GM12864 (cell line): ENCODE measurements at regions not wholly inside any gene's neighbourhood (a gene's known extent, or its start where the extent isn't known, plus 50 kb on each side); places are given as distances from the start of the nearest gene placed in this dataset.

Experiments used
- DNase-seq: peaks from one replicate; pipeline ENCODE4 v3.0.0-alpha.2; 2011; ENCODE audit warnings: low read depth
- H3K4me3 ChIP-seq: 2 replicates; pipeline ENCODE4 v1.5.1; 2011; ENCODE audit warnings: mild to moderate bottlenecking, low read depth, low read length, control low read depth
- TF ChIP-seq, protein P1 (sequence below): IDR thresholded peaks from 2 replicates; pipeline ENCODE4 v1.5.1; 2011; ENCODE audit warnings: low read depth, mild to moderate bottlenecking, moderate library complexity, low read length, control low read depth, inconsistent platforms; ENCODE audit errors: missing control alignments

DNA sequence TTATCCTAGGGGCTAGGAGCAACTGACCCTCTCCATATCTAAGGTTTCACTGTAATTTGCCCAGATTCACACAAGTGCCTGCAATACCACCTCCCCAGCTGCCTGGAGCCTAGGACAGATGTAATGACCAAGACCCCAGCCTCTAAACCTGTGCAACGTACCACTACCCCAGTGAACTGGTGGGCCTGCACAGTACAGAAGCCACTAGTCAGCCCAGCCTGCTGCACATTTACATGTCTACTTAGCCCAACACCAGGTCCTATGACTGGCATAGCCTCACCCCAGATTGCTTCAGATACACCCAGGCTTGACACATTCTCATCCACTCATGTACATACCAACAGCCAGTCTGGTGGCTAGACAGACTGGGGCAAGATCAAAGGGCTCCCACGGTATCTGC, 1336.6 kb downstream of the BRINP3 start:
- DNase-seq: no peak
- TF ChIP-seq, protein P1, sequence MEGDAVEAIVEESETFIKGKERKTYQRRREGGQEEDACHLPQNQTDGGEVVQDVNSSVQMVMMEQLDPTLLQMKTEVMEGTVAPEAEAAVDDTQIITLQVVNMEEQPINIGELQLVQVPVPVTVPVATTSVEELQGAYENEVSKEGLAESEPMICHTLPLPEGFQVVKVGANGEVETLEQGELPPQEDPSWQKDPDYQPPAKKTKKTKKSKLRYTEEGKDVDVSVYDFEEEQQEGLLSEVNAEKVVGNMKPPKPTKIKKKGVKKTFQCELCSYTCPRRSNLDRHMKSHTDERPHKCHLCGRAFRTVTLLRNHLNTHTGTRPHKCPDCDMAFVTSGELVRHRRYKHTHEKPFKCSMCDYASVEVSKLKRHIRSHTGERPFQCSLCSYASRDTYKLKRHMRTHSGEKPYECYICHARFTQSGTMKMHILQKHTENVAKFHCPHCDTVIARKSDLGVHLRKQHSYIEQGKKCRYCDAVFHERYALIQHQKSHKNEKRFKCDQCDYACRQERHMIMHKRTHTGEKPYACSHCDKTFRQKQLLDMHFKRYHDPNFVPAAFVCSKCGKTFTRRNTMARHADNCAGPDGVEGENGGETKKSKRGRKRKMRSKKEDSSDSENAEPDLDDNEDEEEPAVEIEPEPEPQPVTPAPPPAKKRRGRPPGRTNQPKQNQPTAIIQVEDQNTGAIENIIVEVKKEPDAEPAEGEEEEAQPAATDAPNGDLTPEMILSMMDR: no peak
- H3K4me3 ChIP-seq: no peak overlapping the region

DNA sequence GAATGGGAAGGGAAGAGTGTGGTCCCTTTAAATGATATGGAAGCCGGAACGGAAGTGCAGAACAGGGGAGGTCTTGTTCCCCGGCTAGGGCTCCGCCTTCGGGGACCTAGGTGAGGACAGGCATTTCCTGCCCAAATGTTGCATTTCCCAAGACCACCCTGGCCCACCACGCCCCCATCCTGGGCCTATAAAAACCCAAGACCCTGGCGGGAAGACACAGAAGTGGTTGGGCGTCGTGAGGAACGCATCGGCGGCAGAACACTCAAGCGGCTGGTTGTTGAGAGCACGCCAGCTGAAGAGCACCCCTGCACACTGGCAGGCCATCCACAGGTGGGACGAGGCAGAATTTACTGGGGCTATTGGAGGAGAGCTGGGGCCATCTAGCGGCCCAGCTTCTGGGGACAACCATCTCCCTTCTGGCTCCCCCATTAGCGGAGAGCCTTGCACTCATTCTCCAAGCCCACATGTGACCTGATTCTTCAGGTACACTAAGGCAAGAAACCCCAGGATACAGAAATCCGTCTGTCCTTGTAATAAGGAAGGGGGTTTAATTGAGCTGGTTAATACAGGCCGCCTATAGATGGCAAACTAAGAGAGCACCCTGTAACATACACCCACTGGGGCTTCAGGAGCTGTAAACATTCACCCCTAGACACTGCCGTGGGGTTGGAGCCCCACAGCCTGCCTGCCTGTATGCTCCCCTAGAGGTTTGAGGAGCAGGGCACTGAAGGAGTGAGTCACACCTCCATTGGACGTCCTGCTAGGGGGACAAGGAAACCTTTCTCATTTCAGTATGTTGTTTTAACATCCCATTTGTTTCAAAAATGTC, 1327.9 kb downstream of the BRINP3 start:
- TF ChIP-seq, protein P1: no peak
- no peak for DNase-seq
- H3K4me3 ChIP-seq: no peak overlapping the region

DNA sequence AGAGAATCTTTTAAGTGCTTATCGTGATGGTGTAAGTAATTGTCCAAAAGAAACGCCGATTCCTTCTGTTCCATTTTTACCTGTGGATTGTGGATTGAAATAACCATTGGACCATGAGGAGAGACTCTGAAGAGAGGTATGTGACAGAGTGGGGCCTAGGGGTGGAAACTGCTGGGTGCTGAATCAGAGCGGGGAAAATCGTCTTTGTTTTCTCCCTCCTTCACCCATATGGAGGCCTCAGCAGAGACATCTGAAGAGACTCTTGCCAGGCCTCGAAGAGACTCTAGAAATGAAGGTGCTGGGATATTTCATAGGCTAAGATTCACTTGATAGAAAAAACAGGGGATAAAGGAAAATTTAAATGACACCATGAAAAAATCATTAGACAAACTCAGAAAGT, 1327.0 kb downstream of the BRINP3 start:
- DNase-seq: no peak
- no peak overlapping the region for H3K4me3 ChIP-seq
- TF ChIP-seq, protein P1: no peak

DNA sequence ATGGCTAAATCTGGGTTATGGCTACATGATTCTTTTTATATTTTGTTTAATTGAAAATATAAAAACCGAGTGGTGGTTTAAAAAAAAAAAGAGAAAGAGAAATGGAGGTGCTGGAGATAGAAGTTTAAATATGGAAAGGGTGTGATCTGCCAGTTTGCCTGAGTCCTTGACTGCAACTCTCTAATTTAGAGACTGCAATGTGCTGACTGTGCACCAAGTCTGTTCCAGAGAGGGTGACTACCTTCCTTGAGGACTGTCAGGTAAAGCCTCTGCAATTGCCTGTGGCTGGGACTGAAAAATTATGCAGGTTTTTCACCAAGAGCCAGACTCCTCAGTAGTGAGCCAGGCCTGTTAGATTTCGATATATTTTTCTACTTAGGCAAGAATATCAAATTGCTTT, 1326.3 kb downstream of the BRINP3 start:
- DNase-seq: no peak

DNA sequence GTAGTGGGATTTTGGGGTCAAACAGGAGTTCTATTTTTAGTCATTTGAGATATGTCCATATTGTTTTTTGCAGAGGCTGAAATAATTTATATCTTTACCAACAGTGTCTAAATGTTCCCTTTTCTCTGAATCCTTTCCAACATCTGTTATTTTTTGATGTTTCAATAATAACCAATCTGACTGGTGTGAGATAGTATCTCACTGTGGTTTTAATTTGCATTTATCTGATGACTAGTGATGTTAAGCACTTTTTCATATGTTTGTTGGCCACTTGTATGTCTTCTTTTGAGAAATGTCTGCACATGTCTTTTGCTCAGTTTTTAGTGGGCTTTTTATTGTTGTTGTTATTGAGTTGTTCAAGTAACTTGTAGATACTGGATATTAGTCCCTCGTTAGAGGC, 1325.0 kb downstream of the BRINP3 start:
- no peak overlapping the region for H3K4me3 ChIP-seq
- DNase-seq: no peak
- TF ChIP-seq, protein P1: no peak

More for the DNA sequence above, 1326.3 kb downstream of the BRINP3 start:
- TF ChIP-seq, protein P1: no peak
- H3K4me3 ChIP-seq: no peak overlapping the region

DNA sequence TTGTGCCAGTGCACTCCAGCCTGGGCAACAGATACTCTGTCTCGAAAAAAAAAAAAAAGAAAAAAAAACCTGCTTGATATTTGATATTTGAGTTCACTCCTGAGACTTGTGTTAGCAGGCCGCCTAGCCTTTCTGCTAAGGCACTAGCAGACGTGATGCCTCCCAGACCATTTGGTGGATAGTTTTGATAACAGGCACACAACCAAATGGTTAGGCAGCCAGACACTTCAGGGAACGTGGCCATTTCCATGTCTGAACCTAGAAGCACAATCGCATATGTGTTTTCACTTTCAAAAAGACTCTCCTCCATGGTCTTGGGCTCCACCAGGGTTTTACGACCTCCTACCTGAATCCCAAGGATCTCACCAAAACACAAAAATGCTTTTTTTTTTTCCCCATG, 1319.5 kb downstream of the BRINP3 start:
- no peak for DNase-seq
- H3K4me3 ChIP-seq: no peak overlapping the region
- TF ChIP-seq, protein P1: no peak

DNA sequence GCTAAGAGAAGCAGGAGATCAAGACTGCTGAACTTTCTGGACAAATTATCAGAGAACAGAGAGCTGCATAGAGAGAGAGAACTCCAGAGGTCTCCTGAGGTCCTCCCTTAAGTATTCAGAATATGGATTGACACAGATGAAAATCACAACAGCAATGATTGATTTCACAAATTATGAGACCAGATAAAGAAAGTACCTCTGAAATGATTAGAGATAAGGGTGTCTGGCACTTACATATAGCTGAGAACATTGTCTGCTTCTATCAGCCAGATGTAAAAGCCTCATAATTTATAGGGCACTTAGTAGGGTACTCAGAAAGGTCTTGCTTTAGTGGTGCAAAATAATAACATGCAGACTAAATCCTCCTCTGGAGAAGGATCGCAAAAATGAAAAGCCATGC, 1301.8 kb downstream of the BRINP3 start:
- DNase-seq: no peak
- TF ChIP-seq, protein P1: no peak
- no peak overlapping the region for H3K4me3 ChIP-seq
